ENCODE measurements at regions not wholly inside any gene's neighbourhood (a gene's known extent, or its start where the extent isn't known, plus 50 kb on each side); places are given as distances from the start of the nearest gene placed in this dataset.
A peak's percentile ranks its signal among the peaks of the same experiment; 100 is the strongest.

- no peak overlapping the region for H3K4me3 ChIP-seq (ENCODE audit: low read depth, low read length)
- TF ChIP-seq, protein P1, sequence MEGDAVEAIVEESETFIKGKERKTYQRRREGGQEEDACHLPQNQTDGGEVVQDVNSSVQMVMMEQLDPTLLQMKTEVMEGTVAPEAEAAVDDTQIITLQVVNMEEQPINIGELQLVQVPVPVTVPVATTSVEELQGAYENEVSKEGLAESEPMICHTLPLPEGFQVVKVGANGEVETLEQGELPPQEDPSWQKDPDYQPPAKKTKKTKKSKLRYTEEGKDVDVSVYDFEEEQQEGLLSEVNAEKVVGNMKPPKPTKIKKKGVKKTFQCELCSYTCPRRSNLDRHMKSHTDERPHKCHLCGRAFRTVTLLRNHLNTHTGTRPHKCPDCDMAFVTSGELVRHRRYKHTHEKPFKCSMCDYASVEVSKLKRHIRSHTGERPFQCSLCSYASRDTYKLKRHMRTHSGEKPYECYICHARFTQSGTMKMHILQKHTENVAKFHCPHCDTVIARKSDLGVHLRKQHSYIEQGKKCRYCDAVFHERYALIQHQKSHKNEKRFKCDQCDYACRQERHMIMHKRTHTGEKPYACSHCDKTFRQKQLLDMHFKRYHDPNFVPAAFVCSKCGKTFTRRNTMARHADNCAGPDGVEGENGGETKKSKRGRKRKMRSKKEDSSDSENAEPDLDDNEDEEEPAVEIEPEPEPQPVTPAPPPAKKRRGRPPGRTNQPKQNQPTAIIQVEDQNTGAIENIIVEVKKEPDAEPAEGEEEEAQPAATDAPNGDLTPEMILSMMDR (conservative IDR thresholded peaks at IDR 0.05; ENCODE audit: low read depth, low read length): no peak
- DNase-seq (ENCODE audit: low read depth): no peak
Observed at GRCh38 chr17:31597646-31598398, 206.3 kb downstream of the RAB11FIP4 start.

DNA sequence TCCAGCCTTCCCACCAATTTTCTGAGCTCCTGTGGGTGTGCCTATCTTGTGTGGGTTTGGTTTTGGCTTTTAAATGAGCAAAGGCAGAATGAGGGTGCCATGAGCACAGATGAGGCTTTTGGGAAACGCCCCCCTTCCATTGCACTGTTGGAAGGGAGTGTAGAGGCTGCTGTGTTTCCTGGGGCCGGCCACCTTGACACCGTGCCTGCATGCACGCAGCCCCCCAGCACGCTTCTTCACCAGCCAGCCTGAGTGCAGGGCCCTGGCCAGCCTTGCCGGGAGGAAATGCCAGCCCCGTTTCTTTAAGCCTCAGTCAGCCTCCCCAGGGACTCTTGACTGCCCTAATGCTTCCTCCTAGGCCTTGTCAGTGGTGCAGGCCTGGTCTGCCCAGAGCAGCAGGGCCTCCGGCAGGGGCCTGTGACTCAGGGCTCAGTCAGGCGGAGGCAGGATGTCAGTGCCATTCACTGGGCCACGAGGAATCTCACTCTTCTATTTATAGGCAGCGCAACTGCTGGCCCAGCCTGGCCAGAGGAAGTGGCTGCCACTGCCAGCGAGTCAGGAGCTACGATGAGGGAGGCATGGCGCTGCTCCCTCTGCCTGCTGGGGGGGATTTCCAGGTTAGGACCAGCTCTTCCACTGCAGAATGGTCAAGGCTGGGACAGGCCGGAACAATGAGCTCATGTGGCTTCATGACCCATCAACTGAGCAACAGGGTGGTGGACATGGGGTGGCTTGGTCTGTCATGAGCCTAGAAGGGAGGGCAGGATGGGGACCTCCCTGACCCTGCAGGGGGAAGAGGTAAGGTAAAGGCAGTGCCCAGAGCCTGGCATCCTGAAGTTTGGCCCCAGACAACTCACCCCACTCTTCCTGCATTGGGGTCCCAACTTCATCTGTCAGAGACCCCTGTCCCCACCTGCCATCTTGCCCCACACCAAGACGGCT is 205.2 kb downstream of the RAB11FIP4 start:
- no peak overlapping the region for H3K4me3 ChIP-seq (ENCODE audit: low read depth, low read length)
- peak; percentile 82 for DNase-seq (ENCODE audit: low read depth)
- TF ChIP-seq, protein P1 (conservative IDR thresholded peaks at IDR 0.05; ENCODE audit: low read depth, low read length): no peak

- H3K4me3 ChIP-seq (ENCODE audit: low read depth, low read length): no peak overlapping the region
- no peak for DNase-seq (ENCODE audit: low read depth)
- TF ChIP-seq, protein P1 (conservative IDR thresholded peaks at IDR 0.05; ENCODE audit: low read depth, low read length): no peak
Observed at GRCh38 chr17:31595666-31596381, 204.3 kb downstream of the RAB11FIP4 start.

DNA sequence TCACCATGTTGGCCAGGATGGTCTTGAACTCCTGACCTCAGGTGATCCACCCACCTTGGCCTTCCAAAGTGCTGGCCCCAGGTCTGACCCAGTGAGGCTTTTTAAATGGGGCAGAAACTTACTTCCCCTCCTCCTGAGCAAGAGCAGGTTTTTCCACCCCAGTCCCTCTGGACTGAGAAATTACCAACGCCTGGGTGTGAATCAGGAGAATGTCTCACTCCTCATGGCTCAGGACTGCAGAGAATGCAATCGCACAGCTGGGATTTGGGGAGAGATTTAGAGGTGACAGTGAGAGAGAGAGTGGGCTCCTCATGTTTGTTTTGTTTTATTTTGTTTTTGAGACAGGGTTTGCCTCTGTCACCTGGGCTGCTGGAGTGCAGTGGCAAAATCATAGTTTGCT is 203.6 kb downstream of the RAB11FIP4 start:
- no peak for DNase-seq (ENCODE audit: low read depth)
- TF ChIP-seq, protein P1 (conservative IDR thresholded peaks at IDR 0.05; ENCODE audit: low read depth, low read length): no peak
- H3K4me3 ChIP-seq (ENCODE audit: low read depth, low read length): no peak overlapping the region

DNA sequence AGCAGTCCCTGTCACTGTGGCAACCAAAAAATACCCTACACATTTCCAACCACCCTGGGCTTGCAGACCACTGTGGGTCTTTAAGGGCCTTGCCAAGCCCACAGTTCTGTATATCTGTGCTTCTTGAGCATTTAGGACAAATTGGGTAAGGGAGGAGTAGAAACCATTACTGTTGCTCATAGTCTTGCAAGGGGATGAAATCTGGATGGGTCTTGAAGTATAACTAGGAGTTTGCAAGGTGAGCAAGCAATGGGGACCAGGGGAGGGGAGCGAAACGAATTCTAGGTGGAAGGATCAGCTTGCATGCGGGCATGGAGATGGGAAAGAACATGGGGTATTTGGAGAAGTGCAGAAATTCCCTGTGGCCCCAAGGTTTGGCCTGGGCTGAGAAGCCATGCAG is 202.9 kb downstream of the RAB11FIP4 start:
- TF ChIP-seq, protein P1 (conservative IDR thresholded peaks at IDR 0.05; ENCODE audit: low read depth, low read length): no peak
- no peak overlapping the region for H3K4me3 ChIP-seq (ENCODE audit: low read depth, low read length)
- no peak for DNase-seq (ENCODE audit: low read depth)

DNA sequence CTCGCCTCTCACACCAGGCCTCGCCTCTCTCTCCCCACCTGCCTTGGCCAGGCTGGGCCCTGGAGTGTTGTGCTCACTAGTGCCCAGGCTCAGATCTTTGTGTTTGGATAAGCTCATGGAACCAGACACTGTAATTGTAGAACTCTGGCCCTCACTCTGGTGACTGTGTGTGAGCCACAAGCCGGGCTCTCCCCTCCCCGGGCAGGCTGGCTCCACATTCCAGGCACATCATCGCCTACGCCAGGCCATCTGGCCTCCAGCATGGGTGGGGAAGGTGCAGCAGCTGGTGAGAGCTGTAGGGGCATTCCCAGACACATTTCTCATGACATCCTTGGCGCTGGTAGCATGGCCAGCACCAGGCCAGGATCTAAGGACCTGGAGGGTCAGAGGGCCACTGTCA is 202.3 kb downstream of the RAB11FIP4 start:
- no peak for DNase-seq (ENCODE audit: low read depth)
- TF ChIP-seq, protein P1 (conservative IDR thresholded peaks at IDR 0.05; ENCODE audit: low read depth, low read length): no peak
- H3K4me3 ChIP-seq (ENCODE audit: low read depth, low read length): no peak overlapping the region

Data from epithelial cell of proximal tubule (primary cell).